Gastrocnemius medialis (tissue), 4 donors: ENCODE measurements at regions not wholly inside any gene's neighbourhood (a gene's known extent, or its start where the extent isn't known, plus 50 kb on each side); places are given as distances from the start of the nearest gene placed in this dataset.
"Not testable (repeated sequence)": the region's sequence is repeated elsewhere in the genome, so short reads cannot be mapped to it uniquely, and the experiment has no call there.

Source experiments
- CTCF ChIP-seq, 5 experiments: fragments of 450-650 bp in 3 of 5; fragments of 200-600 bp in 2 of 5; sonication (generic) in 2 of 5; IDR thresholded peaks in 4 of 5; conservative IDR thresholded peaks in 1 of 5; 1 replicate in 4 of 5; 2 replicates in 1 of 5; pipeline ENCODE4 v1.5.1; 2016 to 2019; ENCODE audit warnings: antibody characterized with exemption in 5 of 5, mild to moderate bottlenecking in 3 of 5, moderate library complexity in 3 of 5
- POLR2A ChIP-seq, 2 donors: fragments of 450-650 bp; IDR thresholded peaks; one replicate each; pipeline ENCODE4 v1.6.1; 2017; ENCODE audit warnings: antibody characterized with exemption in 2 of 2, mild to moderate bottlenecking in 2 of 2, moderate library complexity in 2 of 2

- TF ChIP-seq CTCF (IDR thresholded peaks at IDR 0.05 in 4 of 5, conservative IDR thresholded peaks at IDR 0.05 in 1 of 5); POLR2A (IDR thresholded peaks at IDR 0.05): not testable (repeated sequence)
These were observed 55.5 kb upstream of the TNFSF10 start for GRCh38 chr3:172578714-172579113.
